Dedifferentiated amniotic fluid mesenchymal stem cell (primary cell): ENCODE measurements at regions not wholly inside any gene's neighbourhood (a gene's known extent, or its start where the extent isn't known, plus 50 kb on each side); places are given as distances from the start of the nearest gene placed in this dataset.
"Not testable (repeated sequence)": the region's sequence is repeated elsewhere in the genome, so short reads cannot be mapped to it uniquely, and the experiment has no call there.

ENCODE experiments used
- DNase-seq: peaks from one replicate; pipeline ENCODE4 v3.0.0-alpha.2; 2016; ENCODE audit errors: extremely low spot score

- no peak for DNase-seq
Measured at GRCh38 chr2:20949256-20949655, 94.6 kb downstream of the APOB start.

- no peak for DNase-seq
Measured at GRCh38 chr2:20946468-20946867, 97.4 kb downstream of the APOB start.

DNA sequence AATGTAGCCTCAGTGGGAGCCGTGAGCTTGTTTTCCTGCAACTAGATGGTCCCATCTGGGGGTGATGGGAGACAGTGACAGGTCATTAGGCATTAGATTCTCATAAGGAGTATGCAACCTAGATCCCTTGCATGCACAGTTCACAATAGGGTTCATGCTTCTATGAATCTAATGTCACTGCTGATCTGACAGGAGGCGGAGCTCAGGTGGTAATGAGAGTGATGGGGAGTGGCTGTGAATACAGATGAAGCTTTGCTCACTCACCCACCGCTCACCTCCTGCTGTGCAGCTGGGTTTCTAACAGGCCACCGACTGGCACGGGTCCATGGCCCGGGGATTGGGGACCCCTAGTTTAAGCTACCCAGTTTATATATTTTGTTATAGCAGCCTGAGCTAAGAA lies 100.2 kb downstream of the APOB start:
- not testable (repeated sequence) for DNase-seq

GRCh38 chr2:20942646-20943125 lies 101.2 kb downstream of the APOB start:
- no peak for DNase-seq

DNA sequence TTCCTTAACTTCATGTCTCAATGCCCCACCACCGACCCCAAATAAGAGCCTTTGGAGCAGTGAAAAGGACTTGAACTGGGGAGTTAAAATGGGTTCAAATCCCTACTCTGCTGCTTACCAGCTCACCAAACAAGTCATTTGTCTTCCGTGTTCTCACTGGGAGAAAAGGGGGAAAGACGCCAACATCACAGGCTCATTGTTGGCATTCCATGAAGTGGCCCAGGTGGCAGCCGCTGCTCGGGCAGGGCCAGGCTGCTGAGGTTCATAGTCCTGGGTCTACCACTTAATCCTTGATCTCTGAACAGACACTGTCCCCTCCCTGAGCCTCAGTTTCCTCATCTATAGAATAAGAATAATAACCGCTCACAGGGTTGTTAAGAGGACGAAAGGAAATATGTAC lies 103.0 kb downstream of the APOB start:
- DNase-seq = no peak

DNA sequence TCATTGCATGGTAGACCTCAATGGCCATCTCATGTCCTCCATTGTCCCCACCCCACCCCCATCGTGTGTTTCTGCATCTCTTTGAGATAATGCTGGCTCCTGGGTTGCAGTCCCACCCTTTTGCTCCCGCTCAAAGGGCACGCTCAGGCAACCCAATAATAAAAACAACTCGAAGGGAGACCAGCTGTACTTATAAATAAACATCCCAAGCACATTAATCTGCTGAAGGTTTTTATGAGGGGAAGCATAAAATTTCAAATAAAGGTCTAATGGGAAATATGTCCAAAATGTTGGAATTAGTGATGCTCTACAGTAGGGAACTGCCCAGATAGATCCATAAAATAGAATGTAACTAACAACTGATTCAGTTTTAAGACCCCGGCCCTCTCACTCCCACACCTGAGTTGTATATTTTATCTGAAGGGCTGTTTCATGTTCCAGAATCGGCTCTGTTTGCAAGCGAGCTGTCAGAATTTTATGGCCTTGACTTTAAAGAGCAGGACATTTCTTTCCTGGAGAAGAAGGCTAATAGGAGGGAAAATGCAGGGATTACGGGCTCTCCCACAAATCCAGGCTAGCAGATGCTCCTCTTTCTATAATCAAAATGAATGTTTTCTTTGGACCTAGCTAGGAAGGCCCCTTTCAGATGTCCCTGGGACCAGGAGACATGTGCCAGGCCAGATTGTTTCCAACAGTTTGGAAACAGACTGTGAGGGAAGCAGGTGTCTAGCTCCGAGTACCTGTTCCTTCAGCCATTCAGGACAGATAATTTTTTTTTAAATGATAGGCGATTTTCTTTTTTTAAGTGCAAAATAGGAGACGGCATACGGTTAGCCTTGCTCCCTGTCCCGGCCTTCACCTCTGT lies 103.7 kb downstream of the APOB start:
- DNase-seq = no peak

DNA sequence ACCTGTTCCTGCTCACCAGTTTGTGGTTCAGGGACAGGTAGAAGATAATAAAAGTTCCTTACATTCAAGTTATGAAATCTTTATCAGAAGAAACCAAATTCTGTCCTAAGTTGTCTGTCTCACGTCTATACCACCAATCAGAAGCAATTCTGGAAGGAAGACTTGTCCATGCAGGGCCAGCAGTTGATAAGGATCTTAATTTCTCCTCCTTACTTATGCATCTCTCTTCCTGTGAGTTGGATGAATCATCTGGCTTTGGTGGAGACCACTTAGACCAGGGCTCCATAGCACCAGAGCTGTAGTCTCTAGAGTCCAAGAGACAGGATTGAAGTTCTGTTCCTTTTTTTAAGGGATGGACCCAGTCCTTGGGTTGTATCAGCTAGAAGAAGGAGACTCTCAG lies 106.5 kb downstream of the APOB start:
- DNase-seq = no peak

DNA sequence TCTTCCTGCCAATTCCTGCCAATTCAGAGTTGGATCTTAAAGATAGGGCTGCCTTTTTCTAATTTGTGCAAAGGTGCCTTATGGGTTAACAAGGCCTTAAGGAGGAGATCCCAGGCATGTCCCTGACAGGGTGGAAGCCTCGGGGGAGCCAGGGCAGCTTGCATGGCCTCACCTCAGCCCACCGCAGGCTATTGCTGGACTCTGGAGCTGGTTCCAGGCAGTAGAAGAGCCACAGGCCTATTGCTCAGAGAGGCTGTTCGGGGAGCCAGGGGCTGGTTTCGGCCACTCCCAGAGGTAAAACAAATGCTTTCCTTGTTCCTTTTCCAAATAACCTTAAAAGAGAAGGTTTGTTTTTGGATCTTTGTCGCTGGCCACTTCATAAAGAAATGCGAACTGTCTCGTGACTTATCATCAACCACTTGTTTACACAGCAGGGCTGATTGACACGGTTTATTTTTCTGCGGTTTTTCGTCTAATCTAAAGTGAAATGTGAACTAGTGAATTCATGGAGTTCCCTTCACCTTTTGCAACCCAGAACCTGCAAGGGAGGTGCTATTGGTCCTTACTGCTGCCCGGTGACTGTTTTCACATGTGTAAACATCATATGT lies 108.6 kb downstream of the APOB start:
- no peak for DNase-seq

DNA sequence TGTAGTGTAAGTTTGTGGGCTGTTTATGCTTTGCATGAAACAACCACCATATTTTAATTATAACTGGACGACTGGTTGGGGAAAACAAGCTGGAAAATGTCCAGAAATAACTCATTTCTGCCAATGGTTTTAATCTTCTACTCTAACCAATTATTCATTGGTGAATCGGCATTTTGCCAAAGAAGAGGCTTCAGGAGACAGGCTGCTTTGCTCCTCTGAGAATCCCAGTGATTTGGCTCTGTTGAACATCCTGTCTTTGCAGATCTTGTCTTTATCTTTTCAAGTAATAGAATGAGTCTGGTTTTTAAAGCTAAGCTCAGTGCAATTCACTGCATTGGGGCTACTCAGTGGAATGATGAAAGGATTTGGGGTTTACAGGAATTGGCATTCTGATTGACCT lies 109.6 kb downstream of the APOB start:
- no peak for DNase-seq

DNA sequence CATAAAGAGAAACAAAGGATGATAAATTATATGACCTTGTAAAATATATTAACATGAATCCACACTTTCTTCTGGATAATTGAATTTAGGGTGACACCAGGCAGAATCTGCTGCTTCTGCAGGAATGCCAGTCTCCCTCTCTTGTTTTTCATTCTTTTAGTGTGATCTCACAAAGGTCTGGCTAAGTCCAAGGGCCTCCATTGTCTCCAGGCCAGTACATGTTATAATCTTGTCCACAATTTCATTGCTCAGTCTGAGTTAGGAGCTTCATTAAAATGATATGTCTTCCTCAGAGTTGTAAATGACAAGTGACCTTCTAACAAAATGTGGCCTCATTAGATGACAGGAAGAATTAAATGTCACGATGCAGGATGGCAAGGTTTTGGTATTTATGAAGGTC lies 110.2 kb downstream of the APOB start:
- DNase-seq = no peak

DNA sequence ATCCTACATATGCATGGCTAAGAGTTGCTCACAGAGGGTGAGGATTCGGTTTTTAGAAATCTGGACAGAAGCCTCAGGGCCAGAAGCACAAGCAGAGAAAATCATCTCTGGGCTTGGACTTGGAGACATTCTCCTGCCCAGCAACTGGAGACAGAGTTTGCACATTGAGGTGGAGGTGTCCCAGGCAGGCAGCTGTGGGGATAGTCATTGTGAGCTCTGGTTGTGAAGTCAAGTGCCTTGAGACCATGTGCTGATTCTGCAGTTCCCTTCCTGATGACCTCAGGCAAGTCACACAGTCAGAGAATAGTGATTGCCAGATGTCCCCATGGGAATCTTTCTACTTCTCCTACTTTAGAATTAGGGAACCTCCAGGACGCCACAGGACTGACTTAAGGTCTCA lies 108.4 kb upstream of the LDAH start:
- no peak for DNase-seq

DNA sequence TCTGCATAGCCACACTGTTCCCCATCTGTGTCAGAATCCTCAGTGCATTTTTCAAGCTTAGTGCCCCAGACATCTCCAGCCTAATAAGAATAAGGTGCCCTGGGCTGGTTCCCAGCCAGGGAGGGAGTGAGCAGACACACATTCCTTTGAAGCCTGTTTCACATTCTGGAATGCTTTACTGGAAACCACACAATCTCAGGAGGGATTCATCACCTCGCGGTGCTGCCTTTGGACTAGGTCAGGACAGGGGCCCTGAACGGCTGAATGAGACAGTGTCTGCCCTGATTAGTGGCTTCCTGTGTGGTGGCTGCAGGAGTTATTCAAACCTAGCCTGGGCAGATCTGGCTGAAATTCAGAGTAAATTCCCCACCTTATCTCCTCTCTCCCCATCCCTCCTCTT lies 108.0 kb upstream of the LDAH start:
- DNase-seq = peak; percentile 48

DNA sequence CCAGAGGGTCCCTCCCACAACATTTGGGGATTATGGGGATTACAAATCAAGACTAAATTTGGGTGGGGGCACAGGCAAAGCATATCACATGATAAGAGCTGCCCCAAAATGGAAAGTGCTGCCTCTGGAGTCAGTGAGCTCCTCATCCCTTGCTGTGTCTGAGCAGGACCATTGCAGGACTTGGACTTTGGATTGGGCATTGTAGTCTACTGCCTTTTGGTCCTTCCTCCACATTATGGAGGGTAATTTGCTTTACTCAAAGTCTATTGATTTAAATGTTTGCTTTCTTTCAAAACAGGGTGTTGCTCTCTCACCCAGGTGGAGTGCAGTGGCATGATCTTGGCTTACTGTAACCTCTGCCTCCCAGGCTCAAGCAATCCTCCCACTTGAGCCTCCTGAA lies 106.8 kb upstream of the LDAH start:
- DNase-seq = no peak

- DNase-seq = no peak
Measured at GRCh38 chr2:20928617-20929016, 105.7 kb upstream of the LDAH start.

DNA sequence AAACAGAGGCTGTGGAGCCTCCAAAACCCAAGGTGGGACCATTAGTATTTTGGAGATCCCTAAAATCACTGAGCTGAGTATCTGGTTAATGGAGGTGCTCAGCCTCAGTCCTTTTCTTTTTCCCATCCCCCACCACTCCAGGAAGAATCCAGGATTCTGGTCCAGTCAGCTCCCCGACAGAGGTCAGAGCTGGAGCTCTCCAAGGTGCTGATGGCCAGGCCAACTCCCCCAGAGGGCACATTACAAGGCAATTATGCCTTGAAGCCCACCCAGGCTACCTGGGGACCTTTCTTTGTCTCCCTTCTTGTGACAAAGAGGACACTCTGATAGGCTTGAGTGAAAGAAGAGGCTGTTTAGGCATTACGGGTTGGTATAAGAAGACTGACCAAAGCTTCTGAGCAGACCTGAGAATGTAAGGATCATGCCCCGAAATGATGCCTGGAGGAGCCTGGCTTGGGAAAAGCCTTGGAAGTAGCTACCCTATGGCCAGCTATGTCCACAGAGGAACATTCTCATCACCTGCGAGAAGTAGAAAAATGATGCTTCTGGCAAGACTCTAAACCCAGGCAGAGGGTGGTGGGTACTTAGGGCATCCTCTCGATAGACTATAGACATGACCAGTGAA lies 102.5 kb upstream of the LDAH start:
- no peak for DNase-seq

- no peak for DNase-seq
Measured at GRCh38 chr2:20919297-20919800, 96.4 kb upstream of the LDAH start.

DNA sequence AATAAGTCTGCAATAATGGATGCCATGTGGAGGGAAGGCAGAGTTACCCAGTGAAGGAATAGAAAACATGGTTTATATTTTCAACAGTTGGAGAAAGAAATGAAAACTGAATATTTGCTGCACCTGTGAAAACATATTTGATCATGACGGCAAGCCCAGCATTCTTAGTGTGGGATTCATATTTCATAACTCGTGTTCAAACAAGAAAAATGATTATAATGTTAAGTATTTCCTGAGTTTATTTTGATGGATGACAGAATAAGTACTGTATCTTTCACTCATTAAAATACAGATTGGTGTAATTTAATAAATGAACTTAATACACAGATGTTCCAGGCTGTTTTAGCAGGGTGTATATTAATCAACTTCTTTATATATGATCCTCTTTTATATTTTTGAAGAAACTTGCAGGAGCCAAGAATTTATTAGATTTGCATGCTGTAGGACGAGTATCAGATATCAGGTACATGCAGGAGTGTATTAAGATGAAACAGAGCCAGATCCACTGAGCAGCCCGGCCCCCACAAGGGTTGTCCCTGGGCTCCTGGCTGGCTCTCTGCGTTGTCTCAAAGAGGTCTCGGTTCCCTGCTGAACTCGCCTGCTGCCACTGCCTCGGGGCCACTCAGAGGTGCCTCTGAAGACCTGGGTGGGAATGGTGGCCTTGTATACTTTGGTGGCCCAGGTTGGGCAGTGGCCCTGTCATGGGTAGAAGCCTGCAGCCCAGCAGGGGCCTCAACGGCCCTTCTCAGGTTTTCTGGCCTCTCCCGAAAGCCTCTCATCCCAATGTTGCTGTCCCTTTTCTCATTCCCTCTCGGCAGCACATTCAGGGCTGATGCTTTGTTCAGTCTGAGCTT lies 95.0 kb upstream of the LDAH start:
- no peak for DNase-seq

DNA sequence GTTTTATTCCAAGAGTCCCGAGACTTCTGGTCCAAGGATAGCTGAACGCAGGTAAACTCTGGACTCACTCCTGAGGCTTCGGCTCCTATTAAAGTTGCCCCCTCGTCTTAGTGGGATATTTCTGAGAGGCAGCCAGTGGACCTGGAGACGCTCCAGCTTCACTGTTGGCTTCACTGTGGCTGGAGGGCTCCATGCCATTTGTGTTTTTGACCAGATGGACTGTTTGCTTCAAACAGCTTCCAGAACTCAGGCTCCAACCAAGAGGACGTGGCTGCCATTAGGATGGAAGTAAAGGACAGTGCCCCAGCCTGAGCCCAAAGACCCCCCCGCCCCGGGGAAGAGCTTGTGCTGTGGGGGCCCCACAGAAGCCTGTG lies 94.4 kb upstream of the LDAH start:
- no peak for DNase-seq

DNA sequence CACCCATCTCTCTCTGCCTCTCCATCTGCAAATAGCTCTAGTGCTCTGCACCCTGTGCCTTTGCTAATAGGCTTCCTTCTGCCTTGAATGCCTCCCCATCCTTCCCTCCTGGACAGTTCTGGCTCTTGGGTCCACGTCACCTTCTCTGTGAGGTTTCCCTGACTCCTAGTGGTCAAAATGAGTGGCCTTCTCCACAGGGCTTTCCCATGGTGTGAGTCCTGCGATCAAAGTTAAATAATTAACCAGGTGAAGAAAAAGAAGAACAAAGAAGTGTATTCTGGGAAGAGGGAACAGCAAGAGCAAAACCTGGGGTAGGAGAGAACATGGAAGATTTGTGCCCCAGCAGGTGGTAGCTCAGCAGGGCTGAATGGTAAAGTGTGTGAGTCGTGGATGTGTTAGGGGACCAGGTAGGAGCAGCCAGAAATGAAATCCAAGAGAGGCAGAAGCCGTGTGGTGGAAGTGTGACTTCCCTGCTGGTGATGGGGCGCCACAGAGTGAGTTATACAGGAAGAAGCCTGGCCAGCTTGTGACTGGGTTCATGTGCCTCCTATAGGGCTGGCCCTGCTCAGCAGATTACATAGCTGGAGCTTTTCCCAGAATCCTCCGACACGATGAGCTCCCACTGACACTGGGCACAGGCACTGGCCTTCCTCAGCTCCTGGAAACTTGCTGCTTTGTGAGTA lies 93.8 kb upstream of the LDAH start:
- peak; percentile 27 for DNase-seq

DNA sequence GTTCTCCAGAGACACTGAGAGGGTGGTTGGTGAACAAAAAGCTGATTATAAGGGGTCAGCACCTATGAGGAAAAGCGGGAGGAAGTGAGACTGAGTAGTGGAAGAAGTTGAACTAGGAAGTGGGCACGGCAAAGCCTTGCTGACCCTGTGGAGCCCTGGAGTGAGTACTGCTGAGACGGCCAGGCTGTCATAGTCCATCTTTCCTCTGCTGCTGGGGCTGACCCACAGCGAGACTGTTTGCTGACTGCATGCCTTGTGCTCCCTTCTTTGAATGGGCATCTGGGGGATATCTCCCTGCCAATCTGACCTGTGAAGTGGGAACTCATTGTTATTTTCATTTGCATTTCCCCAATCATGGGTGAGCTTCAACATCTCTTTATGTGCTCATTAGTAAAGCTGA lies 92.4 kb upstream of the LDAH start:
- no peak for DNase-seq

DNA sequence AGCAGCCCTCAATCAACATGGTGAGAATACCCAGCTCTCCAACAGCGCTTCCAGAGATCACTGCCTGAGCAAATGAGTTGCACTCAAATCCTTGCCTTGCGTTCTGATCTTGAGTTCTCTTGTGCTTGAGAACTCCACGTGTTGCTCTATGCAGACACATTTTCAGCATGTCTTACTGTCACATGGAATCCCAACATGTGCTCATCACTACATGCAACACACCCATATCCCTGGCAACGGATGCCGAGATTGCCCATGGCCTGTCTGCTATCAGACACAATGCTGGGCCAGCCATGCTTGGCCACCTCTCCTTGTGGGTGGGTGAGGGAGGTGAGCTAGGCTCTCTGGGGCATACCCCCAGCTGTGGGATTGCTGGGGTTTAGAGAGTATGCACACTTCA lies 91.9 kb upstream of the LDAH start:
- no peak for DNase-seq
